GM03348 (cell line): ENCODE measurements at regions not wholly inside any gene's neighbourhood (a gene's known extent, or its start where the extent isn't known, plus 50 kb on each side); places are given as distances from the start of the nearest gene placed in this dataset.

Experiments
- DNase-seq: peaks from one replicate; pipeline ENCODE4 v3.0.0; 2012; ENCODE audit warnings: low spot score

- no peak for DNase-seq
These were observed 207.6 kb upstream of the SLC10A2 start for GRCh38 chr13:103273825-103274224.

GRCh38 chr13:103272770-103273169 lies 206.6 kb upstream of the SLC10A2 start:
- DNase-seq: no peak

GRCh38 chr13:103263448-103263847 lies 197.2 kb upstream of the SLC10A2 start:
- no peak for DNase-seq

GRCh38 chr13:103255587-103256301 lies 189.5 kb upstream of the SLC10A2 start:
- DNase-seq: no peak

GRCh38 chr13:103250071-103250470 lies 183.9 kb upstream of the SLC10A2 start:
- DNase-seq: no peak

GRCh38 chr13:103246581-103247200 lies 180.5 kb upstream of the SLC10A2 start:
- DNase-seq: no peak

- DNase-seq: no peak
These were observed 177.3 kb upstream of the SLC10A2 start for GRCh38 chr13:103243495-103243894.

GRCh38 chr13:103238441-103238840 lies 172.2 kb upstream of the SLC10A2 start:
- no peak for DNase-seq

GRCh38 chr13:103236213-103236612 lies 170.0 kb upstream of the SLC10A2 start:
- no peak for DNase-seq

- DNase-seq: no peak
These were observed 163.5 kb upstream of the SLC10A2 start for GRCh38 chr13:103229674-103230073.

GRCh38 chr13:103224804-103225203 lies 158.6 kb upstream of the SLC10A2 start:
- DNase-seq: no peak

GRCh38 chr13:103222683-103223082 lies 156.5 kb upstream of the SLC10A2 start:
- no peak for DNase-seq

- no peak for DNase-seq
These were observed 152.0 kb upstream of the SLC10A2 start for GRCh38 chr13:103218253-103218652.

- no peak for DNase-seq
These were observed 146.9 kb upstream of the SLC10A2 start for GRCh38 chr13:103213152-103213551.

GRCh38 chr13:103210348-103210747 lies 144.1 kb upstream of the SLC10A2 start:
- DNase-seq: no peak

- no peak for DNase-seq
These were observed 137.6 kb upstream of the SLC10A2 start for GRCh38 chr13:103203735-103204330.

- no peak for DNase-seq
These were observed 134.1 kb upstream of the SLC10A2 start for GRCh38 chr13:103200118-103200885.

GRCh38 chr13:103199380-103200088 lies 133.3 kb upstream of the SLC10A2 start:
- DNase-seq: no peak

GRCh38 chr13:103196356-103196755 lies 130.1 kb upstream of the SLC10A2 start:
- no peak for DNase-seq

GRCh38 chr13:103195762-103196161 lies 129.5 kb upstream of the SLC10A2 start:
- DNase-seq: no peak

- DNase-seq: no peak
These were observed 128.7 kb upstream of the SLC10A2 start for GRCh38 chr13:103194871-103195270.

- DNase-seq: no peak
These were observed 126.4 kb upstream of the SLC10A2 start for GRCh38 chr13:103192511-103193135.
